Osteoblast (primary cell): ENCODE measurements at regions not wholly inside any gene's neighbourhood (a gene's known extent, or its start where the extent isn't known, plus 50 kb on each side); places are given as distances from the start of the nearest gene placed in this dataset.

Source experiments
- DNase-seq: peaks from one replicate; pipeline ENCODE4 v3.0.0; 2011; ENCODE audit warnings: low spot score, mixed read lengths; ENCODE audit not compliant: insufficient read length; ENCODE audit errors: missing footprints
- H2AFZ ChIP-seq: 2 replicates; pipeline ENCODE4 v1.6.0; 2011; ENCODE audit warnings: mild to moderate bottlenecking, low read length
- H3K27ac ChIP-seq: 2 replicates; pipeline ENCODE4 v1.5.1; 2011; ENCODE audit warnings: mild to moderate bottlenecking, low read depth, low read length, moderate library complexity
- H3K27me3 ChIP-seq: 2 replicates; pipeline ENCODE4 v1.6.0; 2012; ENCODE audit warnings: mild to moderate bottlenecking, control low read depth, inconsistent platforms, low read length, moderate library complexity; ENCODE audit not compliant: insufficient read depth
- H3K36me3 ChIP-seq: 2 replicates; pipeline ENCODE4 v1.5.1; 2011; ENCODE audit warnings: mild to moderate bottlenecking, low read length, control low read depth, moderate library complexity; ENCODE audit not compliant: insufficient read depth
- H3K4me1 ChIP-seq: 2 replicates; pipeline ENCODE4 v1.5.1; 2011; ENCODE audit warnings: mild to moderate bottlenecking, low read length, control low read depth, moderate library complexity; ENCODE audit not compliant: insufficient read depth
- H3K4me2 ChIP-seq: 2 replicates; pipeline ENCODE4 v1.6.0; 2011; ENCODE audit warnings: mild to moderate bottlenecking, low read length; ENCODE audit not compliant: insufficient read depth
- H3K4me3 ChIP-seq: fragments of 200-600 bp; sonication (generic); 3 replicates; pipeline ENCODE4 v1.5.1; 2012; ENCODE audit warnings: mild to moderate bottlenecking, low read length, inconsistent platforms; ENCODE audit not compliant: insufficient read depth
- H3K79me2 ChIP-seq: 2 replicates; pipeline ENCODE4 v1.6.0; 2012; ENCODE audit warnings: mild to moderate bottlenecking, low read length, control low read depth, inconsistent platforms; ENCODE audit not compliant: insufficient read depth
- H3K9me3 ChIP-seq: 2 replicates; pipeline ENCODE4 v1.5.1; 2011; ENCODE audit warnings: low read depth, low read length, control low read depth
- H4K20me1 ChIP-seq: 2 replicates; pipeline ENCODE4 v1.6.0; 2012; ENCODE audit warnings: mild to moderate bottlenecking, low read length, control low read depth; ENCODE audit not compliant: insufficient read depth
- CTCF ChIP-seq: IDR thresholded peaks from 2 replicates; pipeline ENCODE4 v1.5.1; 2011; ENCODE audit warnings: mild to moderate bottlenecking, low read depth, low read length, moderate library complexity; ENCODE audit errors: extremely low read depth

GRCh38 chr4:126526335-126526734, 1106.4 kb upstream of the INTU start:
- Histone ChIP-seq H3K4me1 (no peaks in the 10 kb centered on the region), H3K79me2 (no peaks in the 10 kb centered on the region), H3K27me3 (no peaks in the 10 kb centered on the region), H3K4me3 (no peak overlapping the region), H2AFZ (no peak overlapping the region), H3K27ac (no peak overlapping the region), H3K4me2 (no peak overlapping the region), H4K20me1 (no peaks in the 10 kb centered on the region), H3K9me3 (no peaks in the 10 kb centered on the region), H3K36me3 (no peaks in the 10 kb centered on the region)
- TF ChIP-seq CTCF = no peak
- peak; percentile 32 for DNase-seq

GRCh38 chr4:126529997-126530396, 1102.8 kb upstream of the INTU start:
- Histone ChIP-seq H3K4me2 (no peak overlapping the region), H3K79me2 (no peaks in the 10 kb centered on the region), H3K4me1 (no peaks in the 10 kb centered on the region), H3K27ac (no peak overlapping the region), H4K20me1 (no peaks in the 10 kb centered on the region), H2AFZ (no peak overlapping the region), H3K36me3 (no peaks in the 10 kb centered on the region), H3K4me3 (no peak overlapping the region), H3K27me3 (no peaks in the 10 kb centered on the region), H3K9me3 (no peaks in the 10 kb centered on the region)
- TF ChIP-seq CTCF = no peak
- no peak for DNase-seq

GRCh38 chr4:126530996-126531585, 1101.7 kb upstream of the INTU start:
- no peak overlapping the region for H3K4me2 ChIP-seq
- H3K27ac ChIP-seq = no peak overlapping the region

GRCh38 chr4:126532527-126532926, 1100.2 kb upstream of the INTU start:
- H3K79me2 ChIP-seq = no peaks in the 10 kb centered on the region
- no peaks in the 10 kb centered on the region for H3K9me3 ChIP-seq
- no peak overlapping the region for H3K4me3 ChIP-seq
- no peak overlapping the region for H3K27ac ChIP-seq
- no peaks in the 10 kb centered on the region for H3K36me3 ChIP-seq
- no peaks in the 10 kb centered on the region for H3K27me3 ChIP-seq
- H3K4me1 ChIP-seq = no peaks in the 10 kb centered on the region
- DNase-seq = no peak
- no peak for TF ChIP-seq CTCF
- H2AFZ ChIP-seq = no peak overlapping the region
- no peaks in the 10 kb centered on the region for H4K20me1 ChIP-seq
- H3K4me2 ChIP-seq = no peak overlapping the region

More at GRCh38 chr4:126530996-126531585, 1101.7 kb upstream of the INTU start:
- no peaks in the 10 kb centered on the region for H3K9me3 ChIP-seq
- no peaks in the 10 kb centered on the region for H4K20me1 ChIP-seq
- no peaks in the 10 kb centered on the region for H3K36me3 ChIP-seq
- no peak overlapping the region for H2AFZ ChIP-seq
- H3K79me2 ChIP-seq = no peaks in the 10 kb centered on the region
- no peak for TF ChIP-seq CTCF
- DNase-seq = no peak
- no peaks in the 10 kb centered on the region for H3K27me3 ChIP-seq
- no peak overlapping the region for H3K4me3 ChIP-seq
- no peaks in the 10 kb centered on the region for H3K4me1 ChIP-seq
